LNCAP (cell line): ENCODE measurements at regions not wholly inside any gene's neighbourhood (a gene's known extent, or its start where the extent isn't known, plus 50 kb on each side); places are given as distances from the start of the nearest gene placed in this dataset.

Source experiments
- CTCF ChIP-seq: fragments of 450-650 bp; IDR thresholded peaks from 2 replicates; pipeline ENCODE4 v1.5.1; 2017; ENCODE audit warnings: mild to moderate bottlenecking

- TF ChIP-seq CTCF: no peak
Measured at GRCh38 chr22:19574247-19574646, 50.0 kb upstream of the CLDN5 start.

GRCh38 chr22:19576460-19577421 is 52.5 kb upstream of the CLDN5 start:
- TF ChIP-seq CTCF: no peak

- TF ChIP-seq CTCF: no peak
Measured at GRCh38 chr22:19577422-19577966, 53.3 kb upstream of the CLDN5 start.

GRCh38 chr22:19578180-19579004 is 54.2 kb upstream of the CLDN5 start:
- no peak for TF ChIP-seq CTCF

GRCh38 chr22:19579115-19579811 is 55.1 kb upstream of the CLDN5 start:
- no peak for TF ChIP-seq CTCF

- TF ChIP-seq CTCF: no peak
Measured at GRCh38 chr22:19579880-19580279, 55.7 kb upstream of the CLDN5 start.

- no peak for TF ChIP-seq CTCF
Measured at GRCh38 chr22:19580291-19580890, 56.2 kb upstream of the CLDN5 start.
